ENCODE measurements at regions not wholly inside any gene's neighbourhood (a gene's known extent, or its start where the extent isn't known, plus 50 kb on each side); places are given as distances from the start of the nearest gene placed in this dataset.

GRCh38 chr3:38949994-38950393, 101.8 kb downstream of the SCN11A start:
- TF ChIP-seq CTCF (IDR thresholded peaks at IDR 0.05 in 4 of 5, conservative IDR thresholded peaks at IDR 0.05 in 1 of 5): no peak
- no peak for TF ChIP-seq POLR2A (IDR thresholded peaks at IDR 0.05)
